ENCODE measurements at regions not wholly inside any gene's neighbourhood (a gene's known extent, or its start where the extent isn't known, plus 50 kb on each side); places are given as distances from the start of the nearest gene placed in this dataset.

- ChIA-PET POLR2A (no interaction called here), CTCF (no interaction called here)
- no peaks in the 10 kb centered on the region for H3K4me1 Mint-ChIP-seq
- no peaks in the 10 kb centered on the region for H3K27me3 Mint-ChIP-seq
- DNase-seq, result no peak
- no peaks in the 10 kb centered on the region for H3K36me3 Mint-ChIP-seq (ENCODE audit: low read depth)
- H3K4me3 Mint-ChIP-seq, result no peak overlapping the region
- no peak overlapping the region for H3K27ac Mint-ChIP-seq
- peaks cover 11% of the 10 kb centered on the region for H3K9me3 Mint-ChIP-seq
These were observed 381.4 kb downstream of the ELAVL2 start for GRCh38 chr9:23444658-23445057.

GRCh38 chr9:23447166-23447565 is 378.9 kb downstream of the ELAVL2 start:
- Mint-ChIP-seq H3K27ac (no peak overlapping the region), H3K9me3 (peaks cover 6% of the 10 kb centered on the region), H3K4me3 (no peak overlapping the region), H3K4me1 (no peaks in the 10 kb centered on the region), H3K36me3 (ENCODE audit: low read depth) (no peaks in the 10 kb centered on the region), H3K27me3 (no peaks in the 10 kb centered on the region)
- ChIA-PET POLR2A (no interaction called here), CTCF (no interaction called here)
- DNase-seq, result no peak

GRCh38 chr9:23447944-23448343 is 378.1 kb downstream of the ELAVL2 start:
- H3K4me1 Mint-ChIP-seq, result no peaks in the 10 kb centered on the region
- POLR2A ChIA-PET, result no interaction called here
- CTCF ChIA-PET, result no interaction called here
- peaks cover 11% of the 10 kb centered on the region for H3K9me3 Mint-ChIP-seq
- no peak overlapping the region for H3K4me3 Mint-ChIP-seq
- H3K36me3 Mint-ChIP-seq (ENCODE audit: low read depth), result no peaks in the 10 kb centered on the region
- no peaks in the 10 kb centered on the region for H3K27me3 Mint-ChIP-seq
- H3K27ac Mint-ChIP-seq, result no peak overlapping the region
- DNase-seq, result no peak

GRCh38 chr9:23451802-23452418 is 374.1 kb downstream of the ELAVL2 start:
- no peaks in the 10 kb centered on the region for H3K36me3 Mint-ChIP-seq (ENCODE audit: low read depth)
- peaks cover 13% of the 10 kb centered on the region for H3K9me3 Mint-ChIP-seq
- no peak for DNase-seq
- H3K27me3 Mint-ChIP-seq, result no peaks in the 10 kb centered on the region
- CTCF ChIA-PET, result no interaction called here
- no peak overlapping the region for H3K4me3 Mint-ChIP-seq
- no peaks in the 10 kb centered on the region for H3K4me1 Mint-ChIP-seq
- POLR2A ChIA-PET, result no interaction called here
- H3K27ac Mint-ChIP-seq, result no peak overlapping the region

- H3K27ac Mint-ChIP-seq, result no peak overlapping the region
- H3K27me3 Mint-ChIP-seq, result no peaks in the 10 kb centered on the region
- H3K4me3 Mint-ChIP-seq, result no peak overlapping the region
- H3K9me3 Mint-ChIP-seq, result peaks cover 9% of the 10 kb centered on the region
- no peaks in the 10 kb centered on the region for H3K36me3 Mint-ChIP-seq (ENCODE audit: low read depth)
- no peaks in the 10 kb centered on the region for H3K4me1 Mint-ChIP-seq
- POLR2A ChIA-PET, result no interaction called here
- DNase-seq, result no peak
- CTCF ChIA-PET, result no interaction called here
These were observed 361.8 kb downstream of the ELAVL2 start for GRCh38 chr9:23464275-23464674.

- Mint-ChIP-seq H3K27ac (no peak overlapping the region), H3K4me1 (no peaks in the 10 kb centered on the region), H3K27me3 (no peaks in the 10 kb centered on the region), H3K36me3 (ENCODE audit: low read depth) (no peaks in the 10 kb centered on the region), H3K9me3 (peaks cover 10% of the 10 kb centered on the region), H3K4me3 (no peak overlapping the region)
- DNase-seq, result no peak
- POLR2A ChIA-PET, result no interaction called here
- CTCF ChIA-PET, result no interaction called here
These were observed 358.8 kb downstream of the ELAVL2 start for GRCh38 chr9:23467276-23467675.

- no peaks in the 10 kb centered on the region for H3K4me1 Mint-ChIP-seq
- no peak for DNase-seq
- peaks cover 10% of the 10 kb centered on the region for H3K9me3 Mint-ChIP-seq
- no peak overlapping the region for H3K4me3 Mint-ChIP-seq
- no peaks in the 10 kb centered on the region for H3K27me3 Mint-ChIP-seq
- CTCF ChIA-PET, result no interaction called here
- POLR2A ChIA-PET, result no interaction called here
- H3K36me3 Mint-ChIP-seq (ENCODE audit: low read depth), result no peaks in the 10 kb centered on the region
- H3K27ac Mint-ChIP-seq, result no peak overlapping the region
These were observed 348.1 kb downstream of the ELAVL2 start for GRCh38 chr9:23477908-23478307.

- no peak overlapping the region for H3K27ac Mint-ChIP-seq
- H3K9me3 Mint-ChIP-seq, result peaks cover 6% of the 10 kb centered on the region
- DNase-seq, result no peak
- no peaks in the 10 kb centered on the region for H3K4me1 Mint-ChIP-seq
- no peaks in the 10 kb centered on the region for H3K27me3 Mint-ChIP-seq
- H3K4me3 Mint-ChIP-seq, result no peak overlapping the region
- ChIA-PET CTCF (no interaction called here), POLR2A (no interaction called here)
- no peaks in the 10 kb centered on the region for H3K36me3 Mint-ChIP-seq (ENCODE audit: low read depth)
These were observed 342.5 kb downstream of the ELAVL2 start for GRCh38 chr9:23483566-23483965.

GRCh38 chr9:23492126-23493002 is 333.7 kb downstream of the ELAVL2 start:
- H3K4me1 Mint-ChIP-seq, result no peaks in the 10 kb centered on the region
- POLR2A ChIA-PET, result no interaction called here
- no peaks in the 10 kb centered on the region for H3K36me3 Mint-ChIP-seq (ENCODE audit: low read depth)
- no peak overlapping the region for H3K4me3 Mint-ChIP-seq
- no peaks in the 10 kb centered on the region for H3K9me3 Mint-ChIP-seq
- DNase-seq, result no peak
- no peaks in the 10 kb centered on the region for H3K27me3 Mint-ChIP-seq
- H3K27ac Mint-ChIP-seq, result no peak overlapping the region
- CTCF ChIA-PET, result interaction anchor here (1.3 kb wide), 1 partner anchor 10 kb away, joined by 3 read pairs; no protein-coding TSS in a partner anchor

- H3K27ac Mint-ChIP-seq, result no peak overlapping the region
- H3K9me3 Mint-ChIP-seq, result no peaks in the 10 kb centered on the region
- no peak overlapping the region for H3K4me3 Mint-ChIP-seq
- POLR2A ChIA-PET, result no interaction called here
- H3K4me1 Mint-ChIP-seq, result no peaks in the 10 kb centered on the region
- no peak for DNase-seq
- no peaks in the 10 kb centered on the region for H3K27me3 Mint-ChIP-seq
- H3K36me3 Mint-ChIP-seq (ENCODE audit: low read depth), result no peaks in the 10 kb centered on the region
- CTCF ChIA-PET, result no interaction called here
These were observed 332.8 kb downstream of the ELAVL2 start for GRCh38 chr9:23493219-23493618.

- no peaks in the 10 kb centered on the region for H3K36me3 Mint-ChIP-seq (ENCODE audit: low read depth)
- H3K9me3 Mint-ChIP-seq, result no peaks in the 10 kb centered on the region
- DNase-seq, result no peak
- H3K4me1 Mint-ChIP-seq, result no peaks in the 10 kb centered on the region
- ChIA-PET POLR2A (no interaction called here), CTCF (no interaction called here)
- no peaks in the 10 kb centered on the region for H3K27me3 Mint-ChIP-seq
- no peak overlapping the region for H3K4me3 Mint-ChIP-seq
- no peak overlapping the region for H3K27ac Mint-ChIP-seq
These were observed 329.4 kb downstream of the ELAVL2 start for GRCh38 chr9:23496489-23497136.

- no peak overlapping the region for H3K27ac Mint-ChIP-seq
- H3K4me1 Mint-ChIP-seq, result no peaks in the 10 kb centered on the region
- no peaks in the 10 kb centered on the region for H3K9me3 Mint-ChIP-seq
- POLR2A ChIA-PET, result no interaction called here
- CTCF ChIA-PET, result no interaction called here
- H3K4me3 Mint-ChIP-seq, result no peak overlapping the region
- H3K27me3 Mint-ChIP-seq, result no peaks in the 10 kb centered on the region
- no peak for DNase-seq
- no peaks in the 10 kb centered on the region for H3K36me3 Mint-ChIP-seq (ENCODE audit: low read depth)
These were observed 328.9 kb downstream of the ELAVL2 start for GRCh38 chr9:23497137-23497504.

- POLR2A ChIA-PET, result no interaction called here
- no peak for DNase-seq
- Mint-ChIP-seq H3K27me3 (no peaks in the 10 kb centered on the region), H3K4me1 (no peaks in the 10 kb centered on the region), H3K36me3 (ENCODE audit: low read depth) (no peaks in the 10 kb centered on the region), H3K4me3 (no peak overlapping the region), H3K9me3 (peaks cover 7% of the 10 kb centered on the region), H3K27ac (no peak overlapping the region)
- CTCF ChIA-PET, result no interaction called here
These were observed 324.0 kb downstream of the ELAVL2 start for GRCh38 chr9:23502004-23502403.

- peaks cover 14% of the 10 kb centered on the region for H3K9me3 Mint-ChIP-seq
- no peak overlapping the region for H3K4me3 Mint-ChIP-seq
- no peak for DNase-seq
- H3K27me3 Mint-ChIP-seq, result no peaks in the 10 kb centered on the region
- POLR2A ChIA-PET, result no interaction called here
- CTCF ChIA-PET, result no interaction called here
- no peaks in the 10 kb centered on the region for H3K4me1 Mint-ChIP-seq
- H3K27ac Mint-ChIP-seq, result no peak overlapping the region
- H3K36me3 Mint-ChIP-seq (ENCODE audit: low read depth), result no peaks in the 10 kb centered on the region
These were observed 303.1 kb downstream of the ELAVL2 start for GRCh38 chr9:23522952-23523351.
